HG02943 (cell line): ENCODE measurements at regions not wholly inside any gene's neighbourhood (a gene's known extent, or its start where the extent isn't known, plus 50 kb on each side); places are given as distances from the start of the nearest gene placed in this dataset.

Source experiments
- ATAC-seq: cut with Tn5 transposase; IDR thresholded peaks from one replicate; pipeline ENCODE4 v1.9.1; 2021; ENCODE audit warnings: mild to moderate bottlenecking, low read depth, moderate library complexity; ENCODE audit not compliant: unreplicated experiment

GRCh38 chr13:64029343-64030093 is 2613.9 kb upstream of the PCDH20 start:
- no peak for ATAC-seq

GRCh38 chr13:64028551-64028950 is 2612.9 kb upstream of the PCDH20 start:
- ATAC-seq: no peak

GRCh38 chr13:64020126-64020525 is 2604.5 kb upstream of the PCDH20 start:
- ATAC-seq: no peak

DNA sequence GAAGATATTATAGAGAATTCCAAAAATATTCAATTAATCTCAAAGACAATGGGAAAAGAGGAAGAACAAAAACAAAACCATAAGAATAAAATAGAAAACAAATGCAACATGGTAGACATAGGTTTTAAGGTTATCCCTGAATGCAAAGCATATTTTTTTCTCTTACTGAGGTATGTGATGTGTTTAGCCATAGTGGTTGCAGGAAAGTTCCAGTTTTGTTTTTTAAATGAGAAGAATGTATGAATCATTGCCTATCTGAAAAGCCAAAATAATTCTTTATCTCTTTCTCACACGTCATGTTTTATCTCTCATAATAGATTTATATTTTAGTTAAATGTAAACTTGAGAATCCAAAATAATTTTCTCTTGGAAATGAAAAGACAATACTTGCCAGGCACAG is 2591.7 kb upstream of the PCDH20 start:
- ATAC-seq: no peak

- ATAC-seq: no peak
Measured at GRCh38 chr13:64000321-64000720, 2584.7 kb upstream of the PCDH20 start.

GRCh38 chr13:63999614-64000305 is 2584.1 kb upstream of the PCDH20 start:
- no peak for ATAC-seq

GRCh38 chr13:63983366-63983765 is 2567.7 kb upstream of the PCDH20 start:
- ATAC-seq: no peak

- no peak for ATAC-seq
Measured at GRCh38 chr13:63979951-63980350, 2564.3 kb upstream of the PCDH20 start.

DNA sequence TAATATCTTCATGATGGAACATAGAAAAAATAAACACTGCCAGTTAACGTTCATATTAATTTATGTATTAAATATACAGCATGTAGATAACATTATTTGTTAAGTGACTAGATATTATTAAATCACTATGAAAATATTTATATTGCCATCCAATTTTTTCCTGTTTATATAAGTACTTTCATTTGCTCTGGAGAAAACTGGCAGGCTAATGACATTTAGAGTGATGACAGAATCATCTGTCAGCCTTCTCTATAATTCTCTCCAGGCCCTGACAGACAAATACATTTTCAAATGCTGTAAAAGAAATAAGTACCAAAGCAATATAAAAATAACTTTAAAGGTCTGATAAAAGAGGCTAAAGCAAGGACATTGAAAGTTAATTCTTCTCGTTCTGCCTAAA is 2556.7 kb upstream of the PCDH20 start:
- no peak for ATAC-seq

- no peak for ATAC-seq
Measured at GRCh38 chr13:63954683-63955082, 2539.0 kb upstream of the PCDH20 start.

DNA sequence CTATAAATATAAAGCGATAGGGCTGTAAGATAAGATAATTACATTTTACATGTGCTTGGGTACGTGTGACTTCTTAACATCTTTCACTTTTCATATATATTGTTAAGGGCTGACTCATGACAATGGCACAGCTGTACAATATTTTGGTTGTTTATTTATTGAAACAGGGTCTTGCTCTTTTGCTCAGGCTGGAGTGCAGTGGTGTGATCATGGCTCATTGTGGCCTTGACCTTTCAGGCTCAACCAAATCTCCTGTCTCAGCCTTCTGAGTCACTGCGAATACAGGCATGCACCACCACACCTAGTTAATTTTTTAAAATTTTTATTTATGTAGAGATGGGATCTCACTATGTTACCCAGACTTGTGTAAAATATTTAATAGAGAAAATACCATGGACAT is 2532.4 kb upstream of the PCDH20 start:
- ATAC-seq: no peak

DNA sequence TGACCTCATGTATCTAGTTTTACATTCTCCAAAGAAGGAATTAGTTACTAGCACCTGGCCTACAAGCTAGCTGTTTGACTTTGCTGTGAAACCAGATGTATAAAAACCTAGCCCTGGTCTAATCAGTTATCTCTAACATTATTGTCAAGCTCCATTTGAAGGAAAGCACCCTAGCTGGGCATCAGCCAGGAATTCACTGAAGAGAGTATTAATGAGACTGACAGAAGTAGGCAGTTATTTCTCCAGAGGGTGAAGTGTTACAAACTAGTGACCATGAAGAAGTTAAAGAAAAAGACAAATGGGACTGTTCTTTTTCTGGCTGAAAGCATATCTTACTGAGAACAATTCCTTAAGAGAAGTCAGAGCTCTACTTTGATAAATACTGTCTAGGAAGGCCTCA is 2529.3 kb upstream of the PCDH20 start:
- no peak for ATAC-seq

- ATAC-seq: no peak
Measured at GRCh38 chr13:63942372-63942771, 2526.7 kb upstream of the PCDH20 start.

DNA sequence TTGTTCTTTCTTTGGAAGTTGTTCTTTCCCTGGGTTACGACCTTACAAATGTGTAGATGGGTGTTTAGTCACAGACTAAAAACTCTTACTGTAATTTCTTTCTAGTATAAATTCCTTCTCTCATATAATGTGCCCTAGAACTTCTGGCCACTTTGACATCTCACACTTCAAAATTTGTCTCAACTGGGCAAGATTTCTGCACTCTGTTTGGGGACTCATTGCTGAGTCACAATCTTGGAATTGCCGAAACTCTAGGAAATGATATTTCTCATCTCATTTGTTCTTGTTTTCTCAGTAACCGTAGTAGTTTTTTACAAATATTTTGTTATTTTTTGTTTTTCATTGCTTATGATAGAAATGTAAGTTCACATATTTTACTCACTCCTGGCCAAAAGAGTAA is 2523.2 kb upstream of the PCDH20 start:
- ATAC-seq: no peak

DNA sequence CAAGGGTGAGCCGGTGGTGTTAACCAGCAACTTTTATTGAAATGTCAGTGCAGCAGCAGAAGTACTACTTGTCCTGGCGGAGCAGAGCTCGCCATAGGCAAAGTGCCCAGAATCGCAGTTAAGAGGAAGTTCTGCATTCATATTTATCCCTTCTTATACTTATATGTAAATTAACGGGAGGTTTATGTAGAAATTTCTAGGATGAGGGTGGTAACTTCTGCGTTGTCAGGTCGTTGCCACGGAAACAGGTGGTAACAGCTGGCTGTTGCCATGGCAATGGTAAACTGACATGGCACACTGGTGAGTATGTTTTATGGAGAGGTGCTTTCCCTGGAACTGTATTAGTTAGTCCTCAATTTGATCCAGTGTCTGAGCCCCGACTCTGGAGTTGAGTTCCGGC is 2494.9 kb upstream of the PCDH20 start:
- no peak for ATAC-seq

- ATAC-seq: no peak
Measured at GRCh38 chr13:63909726-63910375, 2494.2 kb upstream of the PCDH20 start.

DNA sequence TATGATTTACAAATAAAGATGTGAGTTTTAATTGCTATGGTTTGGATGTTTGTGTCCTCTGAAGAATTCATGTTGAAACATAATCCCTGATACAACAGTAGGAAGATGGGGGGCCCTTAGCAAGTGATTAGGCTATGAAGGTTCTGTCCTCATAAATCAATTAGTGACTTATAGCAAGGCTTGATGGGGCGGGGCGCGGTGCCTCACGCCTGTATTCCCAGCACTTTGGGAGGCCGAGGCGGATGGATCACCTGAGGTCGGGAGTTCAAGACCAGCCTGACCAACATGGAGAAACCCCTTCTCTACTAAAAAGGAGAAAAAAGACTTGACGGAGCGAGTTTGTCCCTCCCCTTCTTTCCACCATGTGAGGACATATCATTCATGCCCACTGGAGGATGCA is 2486.5 kb upstream of the PCDH20 start:
- ATAC-seq: no peak

- ATAC-seq: no peak
Measured at GRCh38 chr13:63901630-63902029, 2486.0 kb upstream of the PCDH20 start.

- no peak for ATAC-seq
Measured at GRCh38 chr13:63900406-63900805, 2484.8 kb upstream of the PCDH20 start.

DNA sequence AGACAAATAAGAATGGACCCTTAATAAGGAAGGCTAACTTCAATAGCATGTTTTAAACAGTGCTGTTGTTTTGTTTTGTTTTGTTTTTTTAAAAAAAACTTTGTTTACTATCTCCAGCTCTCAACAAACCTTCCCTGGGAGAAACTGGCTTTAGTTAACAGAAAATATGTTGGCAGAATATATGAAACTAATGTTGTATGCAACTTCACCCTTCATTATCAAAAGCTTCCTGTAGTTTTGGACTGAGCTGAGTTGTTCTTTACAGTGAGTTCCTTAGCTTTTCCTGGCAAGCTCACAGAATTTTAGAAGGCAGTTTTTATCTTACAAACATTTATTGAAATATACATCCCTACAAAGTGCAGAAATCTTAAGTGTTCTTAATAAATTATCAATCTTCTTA is 2480.7 kb upstream of the PCDH20 start:
- ATAC-seq: no peak

- ATAC-seq: no peak
Measured at GRCh38 chr13:63882052-63882451, 2466.4 kb upstream of the PCDH20 start.

DNA sequence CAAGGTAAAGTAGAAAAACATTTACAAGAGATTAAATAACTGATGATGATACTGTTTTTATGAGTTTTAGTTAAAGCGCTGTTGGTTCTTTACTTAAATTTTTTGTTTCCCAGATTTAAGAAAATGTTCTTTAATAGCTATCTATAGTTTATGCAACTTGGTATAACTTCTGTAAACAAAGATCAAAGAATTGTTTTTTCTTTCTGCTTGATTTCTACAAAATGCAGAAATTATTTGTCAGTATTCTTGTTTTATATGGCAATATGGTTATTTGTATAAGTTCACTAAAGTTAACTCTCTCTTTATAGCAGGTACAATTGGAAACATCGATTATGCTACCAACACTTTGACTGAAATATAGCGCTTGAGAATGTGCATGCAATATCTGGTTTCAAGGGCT is 2465.1 kb upstream of the PCDH20 start:
- no peak for ATAC-seq
